Esophagus muscularis mucosa (tissue), 3 donors: ENCODE measurements at regions not wholly inside any gene's neighbourhood (a gene's known extent, or its start where the extent isn't known, plus 50 kb on each side); places are given as distances from the start of the nearest gene placed in this dataset.

Experiments
- EP300 ChIP-seq: sonication (generic); formaldehyde crosslinking; IDR thresholded peaks from one replicate; pipeline ENCODE4 v1.6.1; 2017; ENCODE audit warnings: antibody characterized with exemption
- TF ChIP-seq, protein P1 (sequence below), 3 experiments: fragments of 200-600 bp in 2 of 3; fragments of 450-650 bp in 1 of 3; sonication (generic) in 2 of 3; IDR thresholded peaks; one replicate each; pipeline ENCODE4 v1.5.1; 2017 to 2019; ENCODE audit warnings: antibody characterized with exemption in 3 of 3, mild to moderate bottlenecking in 2 of 3, moderate library complexity in 1 of 3

DNA sequence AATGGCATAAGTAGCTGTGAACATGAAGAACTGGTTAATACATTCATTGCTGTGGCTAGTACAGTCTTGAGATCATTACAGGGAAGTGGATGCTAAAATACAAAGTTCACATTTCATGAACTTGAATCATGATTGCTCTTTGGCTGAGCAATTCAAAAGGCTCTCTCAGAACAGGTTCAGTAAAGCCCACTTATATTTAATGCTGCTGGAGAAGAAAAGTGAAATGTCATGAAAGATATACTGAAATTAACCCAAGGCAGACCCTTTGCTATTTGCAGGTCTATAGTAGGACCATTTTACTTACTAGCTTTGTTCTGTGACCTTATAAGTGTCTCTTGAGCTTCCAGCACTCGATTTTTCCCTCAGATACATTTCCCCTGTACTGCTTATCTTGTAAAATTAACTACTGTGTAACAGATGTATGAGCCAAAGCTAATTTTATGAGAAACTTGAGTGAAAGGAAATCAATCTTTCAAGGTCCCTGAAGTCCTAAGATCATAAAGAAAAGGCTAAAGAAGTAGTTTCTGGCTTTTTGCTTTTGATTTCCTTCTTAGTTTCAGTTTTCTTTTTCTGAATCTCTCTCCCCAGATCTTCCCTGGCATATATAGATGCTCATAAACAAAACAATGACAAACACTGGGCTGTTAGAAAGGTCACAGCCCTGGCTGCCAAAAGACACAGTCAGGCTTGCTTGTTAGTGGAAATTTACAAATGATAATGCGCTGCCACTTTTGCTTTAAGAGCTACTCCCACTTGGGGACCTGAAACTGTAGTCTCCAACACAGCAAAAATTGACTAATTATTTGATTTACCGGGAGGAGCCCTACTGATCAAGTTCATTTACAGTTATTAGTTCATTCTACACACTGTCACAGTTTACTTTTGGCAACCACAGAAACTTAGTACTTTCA is 132.7 kb upstream of the XPO1 start:
- TF ChIP-seq, protein P1, sequence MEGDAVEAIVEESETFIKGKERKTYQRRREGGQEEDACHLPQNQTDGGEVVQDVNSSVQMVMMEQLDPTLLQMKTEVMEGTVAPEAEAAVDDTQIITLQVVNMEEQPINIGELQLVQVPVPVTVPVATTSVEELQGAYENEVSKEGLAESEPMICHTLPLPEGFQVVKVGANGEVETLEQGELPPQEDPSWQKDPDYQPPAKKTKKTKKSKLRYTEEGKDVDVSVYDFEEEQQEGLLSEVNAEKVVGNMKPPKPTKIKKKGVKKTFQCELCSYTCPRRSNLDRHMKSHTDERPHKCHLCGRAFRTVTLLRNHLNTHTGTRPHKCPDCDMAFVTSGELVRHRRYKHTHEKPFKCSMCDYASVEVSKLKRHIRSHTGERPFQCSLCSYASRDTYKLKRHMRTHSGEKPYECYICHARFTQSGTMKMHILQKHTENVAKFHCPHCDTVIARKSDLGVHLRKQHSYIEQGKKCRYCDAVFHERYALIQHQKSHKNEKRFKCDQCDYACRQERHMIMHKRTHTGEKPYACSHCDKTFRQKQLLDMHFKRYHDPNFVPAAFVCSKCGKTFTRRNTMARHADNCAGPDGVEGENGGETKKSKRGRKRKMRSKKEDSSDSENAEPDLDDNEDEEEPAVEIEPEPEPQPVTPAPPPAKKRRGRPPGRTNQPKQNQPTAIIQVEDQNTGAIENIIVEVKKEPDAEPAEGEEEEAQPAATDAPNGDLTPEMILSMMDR (IDR thresholded peaks at IDR 0.05), result no peak
- TF ChIP-seq EP300, result no peak
